Effector memory CD4-positive, alpha-beta T cell (primary cell): ENCODE measurements at regions not wholly inside any gene's neighbourhood (a gene's known extent, or its start where the extent isn't known, plus 50 kb on each side); places are given as distances from the start of the nearest gene placed in this dataset.
A peak's percentile ranks its signal among the peaks of the same experiment; 100 is the strongest.

Experiments
- DNase-seq, 3 donors: peaks; one replicate each; pipeline ENCODE4 v3.0.0-alpha.2; 2020
- H3K27ac ChIP-seq: 2 replicates; pipeline ENCODE4 v1.7.0; 2013; ENCODE audit warnings: mild to moderate bottlenecking, low read length, moderate library complexity; ENCODE audit not compliant: insufficient read depth, poor library complexity, severe bottlenecking
- H3K27me3 ChIP-seq: replicated peaks from 2 replicates; pipeline ENCODE4 v1.7.0; 2013; ENCODE audit warnings: mild to moderate bottlenecking, low read length; ENCODE audit not compliant: insufficient read depth, control insufficient read depth, poor library complexity, severe bottlenecking
- H3K36me3 ChIP-seq: 2 replicates; pipeline ENCODE4 v1.7.0; 2013; ENCODE audit warnings: mild to moderate bottlenecking, low read length, moderate library complexity; ENCODE audit not compliant: control insufficient read depth, insufficient read depth
- H3K4me1 ChIP-seq: 2 replicates; pipeline ENCODE4 v1.7.0; 2013; ENCODE audit warnings: low read length, mild to moderate bottlenecking; ENCODE audit not compliant: control insufficient read depth, insufficient read depth, poor library complexity, severe bottlenecking
- H3K4me3 ChIP-seq: 2 replicates; pipeline ENCODE4 v1.7.0; 2013; ENCODE audit warnings: low read length, low read depth, mild to moderate bottlenecking; ENCODE audit not compliant: insufficient read depth, poor library complexity, severe bottlenecking
- H3K9me3 ChIP-seq: 2 replicates; pipeline ENCODE4 v1.7.0; 2013; ENCODE audit warnings: mild to moderate bottlenecking, low read length, moderate library complexity; ENCODE audit not compliant: control insufficient read depth

GRCh38 chr13:99663185-99663825, 162.0 kb downstream of the TM9SF2 start:
- Histone ChIP-seq H3K27ac (no peak overlapping the region), H3K4me3 (no peak overlapping the region), H3K36me3 (no peaks in the 10 kb centered on the region), H3K27me3 (no peaks in the 10 kb centered on the region), H3K4me1 (peaks cover 20% of the 10 kb centered on the region), H3K9me3 (no peaks in the 10 kb centered on the region)
- no peak for DNase-seq

GRCh38 chr13:99662678-99663077, 161.4 kb downstream of the TM9SF2 start:
- Histone ChIP-seq H3K27me3 (no peaks in the 10 kb centered on the region), H3K27ac (no peak overlapping the region), H3K36me3 (no peaks in the 10 kb centered on the region), H3K4me1 (peaks cover 26% of the 10 kb centered on the region), H3K4me3 (no peak overlapping the region), H3K9me3 (no peaks in the 10 kb centered on the region)
- DNase-seq: no peak

- no peak for DNase-seq
- Histone ChIP-seq H3K36me3 (no peaks in the 10 kb centered on the region), H3K27me3 (no peaks in the 10 kb centered on the region), H3K4me1 (peaks cover 28% of the 10 kb centered on the region), H3K27ac (no peak overlapping the region), H3K4me3 (no peak overlapping the region), H3K9me3 (no peaks in the 10 kb centered on the region)
These were observed 160.5 kb downstream of the TM9SF2 start for GRCh38 chr13:99661791-99662190.

- no peaks in the 10 kb centered on the region for H3K36me3 ChIP-seq
- H3K9me3 ChIP-seq: no peaks in the 10 kb centered on the region
- peaks cover 38% of the 10 kb centered on the region for H3K4me1 ChIP-seq
- DNase-seq: no peak
- no peaks in the 10 kb centered on the region for H3K27me3 ChIP-seq
- no peak overlapping the region for H3K27ac ChIP-seq
- no peak overlapping the region for H3K4me3 ChIP-seq
These were observed 158.7 kb downstream of the TM9SF2 start for GRCh38 chr13:99659866-99660554.

GRCh38 chr13:99659226-99659625, 158.0 kb downstream of the TM9SF2 start:
- peak overlapping the region; percentile 90 for H3K27ac ChIP-seq

GRCh38 chr13:99658261-99658991, 157.2 kb downstream of the TM9SF2 start:
- Histone ChIP-seq H3K27me3 (no peaks in the 10 kb centered on the region), H3K36me3 (no peaks in the 10 kb centered on the region), H3K4me3 (peak overlapping the region; percentile 38), H3K9me3 (no peaks in the 10 kb centered on the region), H3K4me1 (peaks cover 38% of the 10 kb centered on the region), H3K27ac (peak overlapping the region; percentile 90)
- peak; percentile 25 to 42 (median 38) for DNase-seq

More at GRCh38 chr13:99659226-99659625, 158.0 kb downstream of the TM9SF2 start:
- Histone ChIP-seq H3K4me1 (peaks cover 38% of the 10 kb centered on the region), H3K36me3 (no peaks in the 10 kb centered on the region), H3K4me3 (no peak overlapping the region), H3K9me3 (no peaks in the 10 kb centered on the region), H3K27me3 (no peaks in the 10 kb centered on the region)
- DNase-seq: no peak

- Histone ChIP-seq H3K4me1 (peaks cover 38% of the 10 kb centered on the region), H3K27me3 (no peaks in the 10 kb centered on the region), H3K27ac (peak overlapping the region; percentile 90), H3K36me3 (no peaks in the 10 kb centered on the region), H3K9me3 (no peaks in the 10 kb centered on the region), H3K4me3 (peak overlapping the region; percentile 38)
- peak in 2 of 3 donors; percentile 10 to 17 for DNase-seq
These were observed 156.6 kb downstream of the TM9SF2 start for GRCh38 chr13:99657848-99658260.

- Histone ChIP-seq H3K9me3 (no peaks in the 10 kb centered on the region), H3K36me3 (no peaks in the 10 kb centered on the region), H3K27ac (peak overlapping the region; percentile 90), H3K4me3 (peak overlapping the region; percentile 31), H3K4me1 (peaks cover 38% of the 10 kb centered on the region), H3K27me3 (no peaks in the 10 kb centered on the region)
- DNase-seq: peak in 1 of 3 donors; percentile 6
These were observed 155.6 kb downstream of the TM9SF2 start for GRCh38 chr13:99656844-99657381.

- DNase-seq: peak; percentile 63 to 77 (median 64)
- Histone ChIP-seq H3K36me3 (no peaks in the 10 kb centered on the region), H3K9me3 (no peaks in the 10 kb centered on the region), H3K4me3 (peak overlapping the region; percentile 31), H3K4me1 (peaks cover 38% of the 10 kb centered on the region), H3K27ac (peak overlapping the region; percentile 67), H3K27me3 (no peaks in the 10 kb centered on the region)
These were observed 154.9 kb downstream of the TM9SF2 start for GRCh38 chr13:99656092-99656745.
